ENCODE measurements at regions not wholly inside any gene's neighbourhood (a gene's known extent, or its start where the extent isn't known, plus 50 kb on each side); places are given as distances from the start of the nearest gene placed in this dataset.

DNA sequence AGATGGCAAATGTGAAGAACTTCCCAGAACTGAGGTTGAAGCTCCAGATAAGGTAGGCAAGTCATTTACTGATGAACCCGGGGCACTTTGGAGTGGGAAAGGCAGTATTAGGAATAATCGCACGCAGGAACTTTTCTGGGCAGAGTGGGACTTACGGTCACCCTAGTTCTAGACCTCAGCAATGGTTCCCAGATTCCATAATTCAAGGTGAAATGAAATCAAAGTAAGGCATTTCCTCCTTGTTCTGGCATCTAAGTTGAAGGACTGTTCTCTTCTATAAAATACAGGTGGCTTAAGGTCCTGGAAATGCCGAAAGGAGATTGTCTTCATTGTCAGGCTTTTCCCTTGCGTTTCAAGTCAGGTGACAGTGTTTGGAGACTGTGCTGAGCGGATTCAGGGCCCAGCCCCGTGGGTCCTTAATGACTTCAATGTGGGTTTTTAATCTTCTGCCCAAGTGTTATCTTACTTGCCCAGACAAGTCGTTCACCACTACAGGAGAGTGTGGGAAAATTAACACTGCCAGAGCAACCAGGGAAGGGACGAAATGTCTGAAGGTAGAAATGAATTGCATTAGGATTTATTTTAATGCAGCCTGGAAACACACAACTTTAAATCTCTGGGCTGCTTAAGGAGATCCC, 52.1 kb upstream of the STOX2 start:
- DNase-seq: no peak

DNA sequence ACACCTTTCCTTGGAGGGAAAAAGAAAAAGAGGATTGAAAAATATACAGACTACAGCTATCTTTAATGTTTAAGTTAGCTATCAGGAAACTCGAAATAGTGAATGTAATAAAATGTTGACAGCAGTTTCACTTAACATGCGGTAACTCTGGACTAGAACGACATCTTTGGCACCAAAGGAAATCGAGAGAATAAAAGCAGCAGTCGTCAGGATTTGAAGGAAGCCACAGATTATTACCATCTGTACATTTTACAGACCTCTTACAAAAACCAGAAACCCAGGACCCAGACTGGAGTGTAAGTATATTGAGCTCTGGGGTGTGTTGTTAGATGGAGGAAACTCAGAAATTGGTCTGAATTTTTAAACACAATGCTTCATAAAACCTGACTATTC, 51.6 kb upstream of the STOX2 start:
- DNase-seq: no peak

Measured in retina (tissue), 1 donor.